ENCODE measurements at regions not wholly inside any gene's neighbourhood (a gene's known extent, or its start where the extent isn't known, plus 50 kb on each side); places are given as distances from the start of the nearest gene placed in this dataset.

DNA sequence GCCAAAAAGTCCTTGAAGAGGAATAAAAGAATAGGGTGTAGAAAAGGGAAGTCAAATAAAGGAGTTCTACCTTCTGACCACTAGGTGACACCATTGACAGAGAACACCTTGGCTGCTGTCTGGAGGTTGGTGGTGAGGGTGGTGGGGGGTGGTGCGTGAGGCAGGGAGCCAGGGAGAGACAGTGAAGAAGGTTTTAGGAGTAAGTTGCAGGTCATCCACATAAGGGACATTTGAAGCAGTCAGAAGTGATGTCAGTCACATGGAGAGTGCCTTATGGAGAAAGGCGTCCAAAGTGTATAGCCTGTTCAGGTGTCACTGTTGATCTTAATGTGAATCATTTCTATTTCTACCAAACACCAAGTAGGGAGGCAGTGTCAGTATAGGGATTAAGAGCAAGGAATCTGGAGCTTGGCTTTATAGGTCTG lies 279.3 kb upstream of the DDHD1 start:
- H3K4me3 ChIP-seq (ENCODE audit: low read length) = no peak overlapping the region
- H3K27ac ChIP-seq (ENCODE audit: low read depth, low read length) = no peak overlapping the region
- H3K9me3 ChIP-seq (ENCODE audit: control insufficient read depth, insufficient read depth, low read length) = no peaks in the 10 kb centered on the region
- no peaks in the 10 kb centered on the region for H3K9me2 ChIP-seq (replicated peaks; ENCODE audit: control insufficient read depth, low read length)
- H3K79me2 ChIP-seq (ENCODE audit: control insufficient read depth, low read length) = no peaks in the 10 kb centered on the region
- no peaks in the 10 kb centered on the region for H4K20me1 ChIP-seq (ENCODE audit: control insufficient read depth, insufficient read depth, low read depth, low read length)
- no peak for TF ChIP-seq EZH2phosphoT487 (IDR thresholded peaks at IDR 0.05; ENCODE audit: borderline replicate concordance, low read length)
- TF ChIP-seq CTCF (IDR thresholded peaks at IDR 0.05; ENCODE audit: low read depth, low read length, poor library complexity, severe bottlenecking) = peak; percentile 81
- no peaks in the 10 kb centered on the region for H3F3A ChIP-seq (ENCODE audit: control insufficient read depth, insufficient read depth)
- H3K4me1 ChIP-seq (ENCODE audit: control insufficient read depth, low read length) = no peaks in the 10 kb centered on the region
- H3K27me3 ChIP-seq (ENCODE audit: control insufficient read depth, low read length) = peaks cover 3% of the 10 kb centered on the region; the same call in 1 of the 2 replicates
- no peaks in the 10 kb centered on the region for H3K36me3 ChIP-seq (ENCODE audit: control insufficient read depth, low read length)
- no peak overlapping the region for H3K4me2 ChIP-seq (ENCODE audit: low read length)

DNA sequence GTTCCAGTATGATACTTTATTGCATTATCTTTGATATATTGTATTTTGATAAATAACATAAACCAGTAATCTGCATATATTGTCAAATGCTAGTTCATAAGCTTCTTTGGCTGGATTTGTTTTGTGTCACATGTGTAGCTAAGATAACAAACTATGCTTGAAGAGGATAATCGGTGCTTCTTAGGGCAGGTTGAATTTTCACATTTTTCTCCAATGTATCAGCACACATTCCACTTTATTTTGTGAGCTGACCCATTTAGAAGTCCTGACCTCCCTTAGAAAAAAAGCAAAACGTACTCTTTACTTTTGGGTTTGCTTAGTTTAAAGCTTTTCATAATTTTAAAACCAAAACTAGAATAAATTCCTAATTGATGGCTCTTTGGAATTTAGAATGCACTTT lies 277.7 kb upstream of the DDHD1 start:
- no peak overlapping the region for H3K27ac ChIP-seq (ENCODE audit: low read depth, low read length)
- H3K36me3 ChIP-seq (ENCODE audit: control insufficient read depth, low read length) = no peaks in the 10 kb centered on the region
- no peaks in the 10 kb centered on the region for H4K20me1 ChIP-seq (ENCODE audit: control insufficient read depth, insufficient read depth, low read depth, low read length)
- H3K4me3 ChIP-seq (ENCODE audit: low read length) = no peak overlapping the region
- H3K27me3 ChIP-seq (ENCODE audit: control insufficient read depth, low read length) = no peaks in the 10 kb centered on the region; the same call in 1 of the 2 replicates
- no peaks in the 10 kb centered on the region for H3K79me2 ChIP-seq (ENCODE audit: control insufficient read depth, low read length)
- no peak overlapping the region for H3K4me2 ChIP-seq (ENCODE audit: low read length)
- no peaks in the 10 kb centered on the region for H3K9me2 ChIP-seq (replicated peaks; ENCODE audit: control insufficient read depth, low read length)
- H3K4me1 ChIP-seq (ENCODE audit: control insufficient read depth, low read length) = no peaks in the 10 kb centered on the region
- no peaks in the 10 kb centered on the region for H3K9me3 ChIP-seq (ENCODE audit: control insufficient read depth, insufficient read depth, low read length)
- H3F3A ChIP-seq (ENCODE audit: control insufficient read depth, insufficient read depth) = no peaks in the 10 kb centered on the region
- TF ChIP-seq EZH2phosphoT487 (IDR thresholded peaks at IDR 0.05; ENCODE audit: borderline replicate concordance, low read length) = no peak
- TF ChIP-seq CTCF (IDR thresholded peaks at IDR 0.05; ENCODE audit: low read depth, low read length, poor library complexity, severe bottlenecking) = no peak

DNA sequence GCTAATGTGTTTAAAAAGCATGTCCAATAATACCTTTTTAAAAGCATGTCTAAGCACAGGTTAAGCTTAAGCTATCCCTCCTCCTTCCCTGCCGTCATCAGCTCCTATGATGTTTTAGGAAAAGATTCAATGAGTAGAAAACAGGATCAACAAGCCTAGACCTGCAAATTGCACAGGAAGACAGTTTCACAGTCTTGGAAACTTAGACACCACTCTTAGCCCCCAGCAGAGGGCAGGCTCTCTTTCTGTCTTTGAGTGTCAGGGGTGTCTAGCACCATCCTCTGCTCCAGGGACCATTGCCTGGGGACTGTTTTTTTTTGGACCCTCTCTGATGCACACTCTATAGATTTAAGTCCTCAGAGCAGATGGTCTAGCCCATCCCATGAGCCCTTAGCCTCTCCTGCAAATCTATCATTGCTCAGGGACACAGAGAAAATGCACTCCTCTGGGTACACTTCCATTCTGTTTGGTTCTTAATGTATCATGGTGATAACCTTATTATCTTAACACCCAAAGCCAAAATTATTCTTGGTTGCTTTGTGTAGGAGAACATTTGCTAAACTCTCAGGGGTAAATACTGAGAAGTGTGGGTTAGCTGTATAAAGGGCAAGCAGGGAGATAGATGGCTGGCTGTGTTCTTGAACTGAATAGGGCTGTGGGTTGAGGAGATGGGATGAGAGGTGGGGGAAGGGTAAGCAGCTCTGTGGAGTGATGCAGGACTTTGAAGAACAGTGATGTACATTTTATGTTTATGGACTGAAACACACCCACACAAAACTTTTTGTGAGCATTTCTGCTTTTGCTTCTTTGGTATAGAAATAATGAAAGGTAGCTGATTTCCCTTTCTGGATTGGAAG lies 259.9 kb upstream of the DDHD1 start:
- no peak for TF ChIP-seq EZH2phosphoT487 (IDR thresholded peaks at IDR 0.05; ENCODE audit: borderline replicate concordance, low read length)
- TF ChIP-seq CTCF (IDR thresholded peaks at IDR 0.05; ENCODE audit: low read depth, low read length, poor library complexity, severe bottlenecking) = peak; percentile 58
- no peaks in the 10 kb centered on the region for H3K9me3 ChIP-seq (ENCODE audit: control insufficient read depth, insufficient read depth, low read length)
- H3K4me3 ChIP-seq (ENCODE audit: low read length) = no peak overlapping the region
- no peaks in the 10 kb centered on the region for H3K27me3 ChIP-seq (ENCODE audit: control insufficient read depth, low read length)
- H3F3A ChIP-seq (ENCODE audit: control insufficient read depth, insufficient read depth) = no peaks in the 10 kb centered on the region
- no peaks in the 10 kb centered on the region for H3K9me2 ChIP-seq (replicated peaks; ENCODE audit: control insufficient read depth, low read length)
- H4K20me1 ChIP-seq (ENCODE audit: control insufficient read depth, insufficient read depth, low read depth, low read length) = no peaks in the 10 kb centered on the region
- H3K36me3 ChIP-seq (ENCODE audit: control insufficient read depth, low read length) = no peaks in the 10 kb centered on the region
- no peak overlapping the region for H3K4me2 ChIP-seq (ENCODE audit: low read length)
- no peak overlapping the region for H3K27ac ChIP-seq (ENCODE audit: low read depth, low read length)
- H3K79me2 ChIP-seq (ENCODE audit: control insufficient read depth, low read length) = no peaks in the 10 kb centered on the region
- no peaks in the 10 kb centered on the region for H3K4me1 ChIP-seq (ENCODE audit: control insufficient read depth, low read length)

All from DOHH2 (cell line).